ENCODE measurements at regions not wholly inside any gene's neighbourhood (a gene's known extent, or its start where the extent isn't known, plus 50 kb on each side); places are given as distances from the start of the nearest gene placed in this dataset.
"Not testable (repeated sequence)": the region's sequence is repeated elsewhere in the genome, so short reads cannot be mapped to it uniquely, and the experiment has no call there.

GRCh38 chr20:30164389-30164788 is 1093.1 kb upstream of the DEFB115 start:
- DNase-seq: not testable (repeated sequence)

GRCh38 chr20:30167540-30167939 is 1089.9 kb upstream of the DEFB115 start:
- no peak for DNase-seq

GRCh38 chr20:30168025-30168799 is 1089.3 kb upstream of the DEFB115 start:
- DNase-seq: peak; percentile 23

- no peak for DNase-seq
These were observed 1088.7 kb upstream of the DEFB115 start for GRCh38 chr20:30168800-30169138.

GRCh38 chr20:30175681-30176080 is 1081.8 kb upstream of the DEFB115 start:
- no peak for DNase-seq

- not testable (repeated sequence) for DNase-seq
These were observed 1074.3 kb upstream of the DEFB115 start for GRCh38 chr20:30183124-30183523.

GRCh38 chr20:30191785-30192184 is 1065.7 kb upstream of the DEFB115 start:
- DNase-seq: not testable (repeated sequence)

GRCh38 chr20:30234477-30234876 is 1023.0 kb upstream of the DEFB115 start:
- not testable (repeated sequence) for DNase-seq

- DNase-seq: not testable (repeated sequence)
These were observed 982.4 kb upstream of the DEFB115 start for GRCh38 chr20:30275073-30275472.

GRCh38 chr20:30281584-30282197 is 975.8 kb upstream of the DEFB115 start:
- no peak for DNase-seq

- peak; percentile 81 for DNase-seq
These were observed 973.8 kb upstream of the DEFB115 start for GRCh38 chr20:30283476-30284280.

GRCh38 chr20:30284281-30284905 is 973.1 kb upstream of the DEFB115 start:
- no peak for DNase-seq

- no peak for DNase-seq
These were observed 971.8 kb upstream of the DEFB115 start for GRCh38 chr20:30285677-30286076.

GRCh38 chr20:30286157-30286556 is 971.3 kb upstream of the DEFB115 start:
- no peak for DNase-seq

- DNase-seq: not testable (repeated sequence)
These were observed 970.0 kb upstream of the DEFB115 start for GRCh38 chr20:30287459-30287858.

GRCh38 chr20:30288346-30288745 is 969.1 kb upstream of the DEFB115 start:
- no peak for DNase-seq

- peak; percentile 34 for DNase-seq
These were observed 968.4 kb upstream of the DEFB115 start for GRCh38 chr20:30289049-30289448.

- peak; percentile 14 for DNase-seq
These were observed 967.7 kb upstream of the DEFB115 start for GRCh38 chr20:30289711-30290141.

GRCh38 chr20:30290361-30291063 is 967.0 kb upstream of the DEFB115 start:
- peak; percentile 5 for DNase-seq

- not testable (repeated sequence) for DNase-seq
These were observed 966.4 kb upstream of the DEFB115 start for GRCh38 chr20:30291064-30291379.

- not testable (repeated sequence) for DNase-seq
These were observed 965.8 kb upstream of the DEFB115 start for GRCh38 chr20:30291686-30292085.

GRCh38 chr20:30295396-30295795 is 962.1 kb upstream of the DEFB115 start:
- not testable (repeated sequence) for DNase-seq
